ENCODE measurements at regions not wholly inside any gene's neighbourhood (a gene's known extent, or its start where the extent isn't known, plus 50 kb on each side); places are given as distances from the start of the nearest gene placed in this dataset.

DNA sequence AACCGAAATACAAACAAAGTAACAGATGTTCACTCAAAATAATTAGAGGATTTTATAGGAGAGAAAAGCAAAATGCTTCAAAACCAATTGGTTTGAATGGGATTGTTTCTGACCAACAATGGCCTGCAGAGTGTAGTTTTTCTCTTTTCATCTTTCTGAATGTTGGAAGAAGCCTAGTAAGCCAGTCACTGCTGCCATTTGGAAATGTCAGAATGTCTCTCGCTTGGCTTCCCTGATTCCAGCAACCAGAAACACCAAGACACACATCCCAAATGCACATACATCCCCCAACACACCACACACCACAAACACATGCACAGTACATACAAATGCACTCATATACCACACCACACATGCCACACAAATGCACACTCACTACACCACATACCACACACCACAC is 403.4 kb downstream of the OCA2 start (continued):
- TF ChIP-seq, protein P1, sequence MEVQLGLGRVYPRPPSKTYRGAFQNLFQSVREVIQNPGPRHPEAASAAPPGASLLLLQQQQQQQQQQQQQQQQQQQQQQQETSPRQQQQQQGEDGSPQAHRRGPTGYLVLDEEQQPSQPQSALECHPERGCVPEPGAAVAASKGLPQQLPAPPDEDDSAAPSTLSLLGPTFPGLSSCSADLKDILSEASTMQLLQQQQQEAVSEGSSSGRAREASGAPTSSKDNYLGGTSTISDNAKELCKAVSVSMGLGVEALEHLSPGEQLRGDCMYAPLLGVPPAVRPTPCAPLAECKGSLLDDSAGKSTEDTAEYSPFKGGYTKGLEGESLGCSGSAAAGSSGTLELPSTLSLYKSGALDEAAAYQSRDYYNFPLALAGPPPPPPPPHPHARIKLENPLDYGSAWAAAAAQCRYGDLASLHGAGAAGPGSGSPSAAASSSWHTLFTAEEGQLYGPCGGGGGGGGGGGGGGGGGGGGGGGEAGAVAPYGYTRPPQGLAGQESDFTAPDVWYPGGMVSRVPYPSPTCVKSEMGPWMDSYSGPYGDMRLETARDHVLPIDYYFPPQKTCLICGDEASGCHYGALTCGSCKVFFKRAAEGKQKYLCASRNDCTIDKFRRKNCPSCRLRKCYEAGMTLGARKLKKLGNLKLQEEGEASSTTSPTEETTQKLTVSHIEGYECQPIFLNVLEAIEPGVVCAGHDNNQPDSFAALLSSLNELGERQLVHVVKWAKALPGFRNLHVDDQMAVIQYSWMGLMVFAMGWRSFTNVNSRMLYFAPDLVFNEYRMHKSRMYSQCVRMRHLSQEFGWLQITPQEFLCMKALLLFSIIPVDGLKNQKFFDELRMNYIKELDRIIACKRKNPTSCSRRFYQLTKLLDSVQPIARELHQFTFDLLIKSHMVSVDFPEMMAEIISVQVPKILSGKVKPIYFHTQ (CRISPR knock-in tag; IDR thresholded peaks at IDR 0.05): no peak
- TF ChIP-seq ZMAT4 (CRISPR knock-in tag; IDR thresholded peaks at IDR 0.05) (no peak), HMGA2 (CRISPR knock-in tag; IDR thresholded peaks at IDR 0.05) (no peak), ZNF219 (CRISPR knock-in tag; IDR thresholded peaks at IDR 0.05; ENCODE audit: borderline replicate concordance) (no peak), ZNF532 (CRISPR knock-in tag; IDR thresholded peaks at IDR 0.05; ENCODE audit: borderline replicate concordance) (no peak), E2F5 (CRISPR knock-in tag; IDR thresholded peaks at IDR 0.05) (no peak), CDX4 (CRISPR knock-in tag; IDR thresholded peaks at IDR 0.05; ENCODE audit: borderline replicate concordance) (no peak), ATF1 (CRISPR knock-in tag; IDR thresholded peaks at IDR 0.05) (no peak), SMAD4 (CRISPR knock-in tag; IDR thresholded peaks at IDR 0.05) (no peak)

GRCh38 chr15:27694506-27695087 is 404.5 kb downstream of the OCA2 start:
- CTCF ChIA-PET: interaction anchor here (1.6 kb wide), 1 partner anchor 13 kb away, joined by 13 read pairs; no protein-coding TSS in a partner anchor
- TF ChIP-seq ZNF232 (CRISPR knock-in tag; IDR thresholded peaks at IDR 0.05) (no peak), SMAD3 (CRISPR knock-in tag; IDR thresholded peaks at IDR 0.05; ENCODE audit: borderline replicate concordance) (no peak), E2F5 (CRISPR knock-in tag; IDR thresholded peaks at IDR 0.05) (no peak), ZMAT4 (CRISPR knock-in tag; IDR thresholded peaks at IDR 0.05) (no peak), PRRX2 (CRISPR knock-in tag; IDR thresholded peaks at IDR 0.05) (no peak), SOX15 (CRISPR knock-in tag; IDR thresholded peaks at IDR 0.05) (no peak), JAZF1 (CRISPR knock-in tag; IDR thresholded peaks at IDR 0.05) (no peak), E2F4 (CRISPR knock-in tag; IDR thresholded peaks at IDR 0.05; ENCODE audit: borderline replicate concordance, low read depth) (no peak)
- TF ChIP-seq, protein P2, sequence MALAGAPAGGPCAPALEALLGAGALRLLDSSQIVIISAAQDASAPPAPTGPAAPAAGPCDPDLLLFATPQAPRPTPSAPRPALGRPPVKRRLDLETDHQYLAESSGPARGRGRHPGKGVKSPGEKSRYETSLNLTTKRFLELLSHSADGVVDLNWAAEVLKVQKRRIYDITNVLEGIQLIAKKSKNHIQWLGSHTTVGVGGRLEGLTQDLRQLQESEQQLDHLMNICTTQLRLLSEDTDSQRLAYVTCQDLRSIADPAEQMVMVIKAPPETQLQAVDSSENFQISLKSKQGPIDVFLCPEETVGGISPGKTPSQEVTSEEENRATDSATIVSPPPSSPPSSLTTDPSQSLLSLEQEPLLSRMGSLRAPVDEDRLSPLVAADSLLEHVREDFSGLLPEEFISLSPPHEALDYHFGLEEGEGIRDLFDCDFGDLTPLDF (CRISPR knock-in tag; IDR thresholded peaks at IDR 0.05): no peak
- TF ChIP-seq, protein P3, sequence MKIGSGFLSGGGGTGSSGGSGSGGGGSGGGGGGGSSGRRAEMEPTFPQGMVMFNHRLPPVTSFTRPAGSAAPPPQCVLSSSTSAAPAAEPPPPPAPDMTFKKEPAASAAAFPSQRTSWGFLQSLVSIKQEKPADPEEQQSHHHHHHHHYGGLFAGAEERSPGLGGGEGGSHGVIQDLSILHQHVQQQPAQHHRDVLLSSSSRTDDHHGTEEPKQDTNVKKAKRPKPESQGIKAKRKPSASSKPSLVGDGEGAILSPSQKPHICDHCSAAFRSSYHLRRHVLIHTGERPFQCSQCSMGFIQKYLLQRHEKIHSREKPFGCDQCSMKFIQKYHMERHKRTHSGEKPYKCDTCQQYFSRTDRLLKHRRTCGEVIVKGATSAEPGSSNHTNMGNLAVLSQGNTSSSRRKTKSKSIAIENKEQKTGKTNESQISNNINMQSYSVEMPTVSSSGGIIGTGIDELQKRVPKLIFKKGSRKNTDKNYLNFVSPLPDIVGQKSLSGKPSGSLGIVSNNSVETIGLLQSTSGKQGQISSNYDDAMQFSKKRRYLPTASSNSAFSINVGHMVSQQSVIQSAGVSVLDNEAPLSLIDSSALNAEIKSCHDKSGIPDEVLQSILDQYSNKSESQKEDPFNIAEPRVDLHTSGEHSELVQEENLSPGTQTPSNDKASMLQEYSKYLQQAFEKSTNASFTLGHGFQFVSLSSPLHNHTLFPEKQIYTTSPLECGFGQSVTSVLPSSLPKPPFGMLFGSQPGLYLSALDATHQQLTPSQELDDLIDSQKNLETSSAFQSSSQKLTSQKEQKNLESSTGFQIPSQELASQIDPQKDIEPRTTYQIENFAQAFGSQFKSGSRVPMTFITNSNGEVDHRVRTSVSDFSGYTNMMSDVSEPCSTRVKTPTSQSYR (CRISPR knock-in tag; IDR thresholded peaks at IDR 0.05): no peak
- no peak overlapping the region for H3K4me3 Mint-ChIP-seq
- H3K9me3 Mint-ChIP-seq: no peaks in the 10 kb centered on the region; the same call in 1 of the 2 replicates
- no peaks in the 10 kb centered on the region for H3K27me3 Mint-ChIP-seq (ENCODE audit: low read depth)
- ATAC-seq: no peak
- POLR2A ChIA-PET: no interaction called here
- DNase-seq (ENCODE audit: low spot score): no peak
- no peaks in the 10 kb centered on the region for H3K4me1 Mint-ChIP-seq
- H3K36me3 Mint-ChIP-seq: no peaks in the 10 kb centered on the region; the same call in 1 of the 2 replicates
- H3K27ac Mint-ChIP-seq: no peak overlapping the region

Measured in WTC11 (cell line).